WI38 (cell line): ENCODE measurements at regions not wholly inside any gene's neighbourhood (a gene's known extent, or its start where the extent isn't known, plus 50 kb on each side); places are given as distances from the start of the nearest gene placed in this dataset.

Experiments
- H3K4me3 ChIP-seq: 2 replicates; pipeline ENCODE4 v1.5.1; 2011; ENCODE audit warnings: low read depth, mild to moderate bottlenecking, control low read depth, low read length
- CTCF ChIP-seq: IDR thresholded peaks from 2 replicates; pipeline ENCODE4 v1.5.1; 2012; ENCODE audit warnings: low read depth, mild to moderate bottlenecking, control low read depth, low read length

GRCh38 chr13:91184244-91184926, 163.1 kb upstream of the MIR17HG start:
- H3K4me3 ChIP-seq: no peak overlapping the region
- no peak for TF ChIP-seq CTCF

GRCh38 chr13:91185294-91185863, 162.1 kb upstream of the MIR17HG start:
- H3K4me3 ChIP-seq: no peak overlapping the region
- TF ChIP-seq CTCF: no peak

GRCh38 chr13:91187522-91187921, 160.0 kb upstream of the MIR17HG start:
- TF ChIP-seq CTCF: no peak
- no peak overlapping the region for H3K4me3 ChIP-seq

GRCh38 chr13:91189506-91189905, 158.0 kb upstream of the MIR17HG start:
- no peak overlapping the region for H3K4me3 ChIP-seq
- TF ChIP-seq CTCF: no peak

GRCh38 chr13:91193358-91193757, 154.1 kb upstream of the MIR17HG start:
- TF ChIP-seq CTCF: no peak
- H3K4me3 ChIP-seq: no peak overlapping the region

GRCh38 chr13:91195789-91196188, 151.7 kb upstream of the MIR17HG start:
- H3K4me3 ChIP-seq: no peak overlapping the region
- no peak for TF ChIP-seq CTCF

- no peak for TF ChIP-seq CTCF
- no peak overlapping the region for H3K4me3 ChIP-seq
Observed at GRCh38 chr13:91196958-91197357, 150.5 kb upstream of the MIR17HG start.
